ENCODE measurements at regions not wholly inside any gene's neighbourhood (a gene's known extent, or its start where the extent isn't known, plus 50 kb on each side); places are given as distances from the start of the nearest gene placed in this dataset.

DNA sequence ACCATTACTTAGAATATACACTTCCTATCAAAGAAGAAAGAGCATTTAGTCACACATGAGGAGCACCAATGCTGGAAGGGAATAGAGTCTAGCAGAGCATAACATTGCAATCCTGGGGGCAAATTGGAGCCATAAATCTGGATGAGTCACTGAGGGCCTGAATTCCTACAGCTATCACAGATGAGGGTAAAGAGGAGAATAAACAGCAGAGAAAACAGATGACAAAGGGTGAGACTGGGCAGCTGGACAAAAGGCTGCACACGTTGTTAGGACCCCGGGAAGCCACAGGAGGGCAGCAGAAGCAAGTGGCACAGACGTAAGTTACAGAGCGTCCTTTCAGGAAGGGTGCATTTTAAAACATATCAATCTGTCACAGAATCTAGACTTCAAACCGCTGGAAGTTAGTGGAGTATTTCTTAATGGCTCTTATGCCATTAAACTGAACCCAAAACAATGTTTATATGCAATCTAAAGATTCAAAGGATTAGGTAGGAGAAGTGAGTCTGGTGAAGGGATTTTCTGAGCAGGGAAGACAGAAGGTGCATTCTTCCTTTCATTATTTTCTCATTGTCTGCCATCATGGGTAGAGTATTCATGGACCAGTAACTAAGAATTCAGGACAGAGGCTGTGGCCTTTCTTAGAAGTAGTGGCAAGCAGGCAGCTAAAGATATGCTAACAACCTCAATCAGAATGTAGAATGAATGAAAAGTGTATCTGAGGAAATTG is 159.8 kb upstream of the DAAM1 start:
- H3K9ac ChIP-seq (ENCODE audit: extremely low read depth, insufficient read length, low read length), result no peak overlapping the region
- H3K27ac Mint-ChIP-seq, result peak overlapping the region in 1 of 3 experiments; percentile 89; a peak in 2 of 7 replicates

More for the DNA sequence above, 159.8 kb upstream of the DAAM1 start:
- Histone ChIP-seq H4K5ac (ENCODE audit: insufficient read length, low read depth, low read length) (no peak overlapping the region), H2BK120ac (ENCODE audit: low read depth, low read length, poor library complexity, severe bottlenecking) (no peak overlapping the region), H3K14ac (ENCODE audit: insufficient read depth, low read length) (no peak overlapping the region), H2AFZ (ENCODE audit: low read length) (no peak overlapping the region), H2BK5ac (ENCODE audit: insufficient read length, low read length) (no peak overlapping the region), H2AK5ac (ENCODE audit: insufficient read length, low read length) (no peak overlapping the region), H3K18ac (ENCODE audit: insufficient read length, low read depth, low read length) (no peak overlapping the region), H2BK15ac (ENCODE audit: low read depth, low read length) (no peak overlapping the region), H2BK12ac (ENCODE audit: insufficient read length, low read depth, low read length) (no peak overlapping the region), H3K4me1 (ENCODE audit: insufficient read depth, low read length) (no peaks in the 10 kb centered on the region), H3T11ph (ENCODE audit: low read length) (no peak overlapping the region), H3K9me3 (ENCODE audit: control insufficient read depth, low read depth, low read length) (no peaks in the 10 kb centered on the region), H3K27me3 (ENCODE audit: insufficient read depth, low read length) (no peaks in the 10 kb centered on the region), H3K27ac (ENCODE audit: insufficient read length, low read depth, low read length) (no peak overlapping the region), H2BK20ac (ENCODE audit: low read depth, low read length, poor library complexity, severe bottlenecking) (no peak overlapping the region), H3K79me2 (ENCODE audit: insufficient read depth, low read length) (no peaks in the 10 kb centered on the region), H4K8ac (replicated peaks; ENCODE audit: insufficient read length, low read depth, low read length) (no peak overlapping the region), H4K20me1 (ENCODE audit: control insufficient read depth, insufficient read depth, insufficient read length) (no peaks in the 10 kb centered on the region), H3K23ac (ENCODE audit: insufficient read length, low read depth, low read length) (no peak overlapping the region), H3K56ac (ENCODE audit: insufficient read length, low read depth, low read length) (no peak overlapping the region), H3K4ac (ENCODE audit: low read depth, low read length) (no peak overlapping the region), H3K79me1 (ENCODE audit: insufficient read depth, low read depth, low read length, poor library complexity, severe bottlenecking) (no peaks in the 10 kb centered on the region), H4K91ac (ENCODE audit: insufficient read length, low read depth, low read length) (no peak overlapping the region), H3K23me2 (ENCODE audit: insufficient read length, low read depth, low read length, poor library complexity, severe bottlenecking) (no peaks in the 10 kb centered on the region), H3K4me2 (ENCODE audit: insufficient read depth, insufficient read length, low read length) (no peak overlapping the region)
- H3K4me1 Mint-ChIP-seq, result peaks cover 12 to 15% of the 10 kb centered on the region in 2 experiments
- no CpG with 5 or more reads among the region's 5 CpGs for WGBS (ENCODE audit: extremely low coverage, insufficient read length, low lambda C conversion rate)
- H3K4me3 Mint-ChIP-seq, result no peak overlapping the region
- no peaks in the 10 kb centered on the region for H3K36me3 Mint-ChIP-seq (ENCODE audit: insufficient read depth in 1 of 3, low read depth in 3 of 3)
- no peaks in the 10 kb centered on the region for H3K27me3 Mint-ChIP-seq (ENCODE audit: low read depth)
- DNase-seq, result peak; percentile 63
- TF ChIP-seq, protein P1, sequence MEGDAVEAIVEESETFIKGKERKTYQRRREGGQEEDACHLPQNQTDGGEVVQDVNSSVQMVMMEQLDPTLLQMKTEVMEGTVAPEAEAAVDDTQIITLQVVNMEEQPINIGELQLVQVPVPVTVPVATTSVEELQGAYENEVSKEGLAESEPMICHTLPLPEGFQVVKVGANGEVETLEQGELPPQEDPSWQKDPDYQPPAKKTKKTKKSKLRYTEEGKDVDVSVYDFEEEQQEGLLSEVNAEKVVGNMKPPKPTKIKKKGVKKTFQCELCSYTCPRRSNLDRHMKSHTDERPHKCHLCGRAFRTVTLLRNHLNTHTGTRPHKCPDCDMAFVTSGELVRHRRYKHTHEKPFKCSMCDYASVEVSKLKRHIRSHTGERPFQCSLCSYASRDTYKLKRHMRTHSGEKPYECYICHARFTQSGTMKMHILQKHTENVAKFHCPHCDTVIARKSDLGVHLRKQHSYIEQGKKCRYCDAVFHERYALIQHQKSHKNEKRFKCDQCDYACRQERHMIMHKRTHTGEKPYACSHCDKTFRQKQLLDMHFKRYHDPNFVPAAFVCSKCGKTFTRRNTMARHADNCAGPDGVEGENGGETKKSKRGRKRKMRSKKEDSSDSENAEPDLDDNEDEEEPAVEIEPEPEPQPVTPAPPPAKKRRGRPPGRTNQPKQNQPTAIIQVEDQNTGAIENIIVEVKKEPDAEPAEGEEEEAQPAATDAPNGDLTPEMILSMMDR (conservative IDR thresholded peaks at IDR 0.05), result peak; percentile 85
- H3K9me3 Mint-ChIP-seq, result peaks cover 0 to 3% of the 10 kb centered on the region in 2 experiments; a peak in 2 of 5 replicates
